ENCODE measurements at regions not wholly inside any gene's neighbourhood (a gene's known extent, or its start where the extent isn't known, plus 50 kb on each side); places are given as distances from the start of the nearest gene placed in this dataset.

DNA sequence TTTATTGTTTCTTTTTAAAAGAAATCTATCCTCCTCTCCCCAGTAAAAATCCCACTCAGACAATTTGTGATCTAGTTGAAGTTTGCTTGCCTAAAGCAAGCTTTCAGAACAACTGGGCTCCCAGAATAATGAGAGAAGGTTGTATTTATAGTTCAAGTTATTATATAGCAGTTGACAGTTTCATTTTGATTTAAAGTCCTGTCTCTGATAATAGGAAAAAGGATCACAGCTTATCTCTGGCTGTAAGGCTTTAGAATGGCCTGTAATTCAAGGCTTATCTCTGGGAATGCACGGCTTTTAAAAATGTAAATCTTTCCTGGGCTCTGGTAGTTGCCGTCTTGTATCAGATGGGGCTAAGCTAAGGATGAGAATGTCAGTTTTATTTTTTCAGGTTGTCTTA, 123.3 kb upstream of the TMTC4 start:
- H3K27ac ChIP-seq (ENCODE audit: low read depth, low read length), result no peak overlapping the region
- no peak overlapping the region for H2AFZ ChIP-seq (ENCODE audit: insufficient read depth, low read length, poor library complexity)
- no peak overlapping the region for H2BK5ac ChIP-seq (ENCODE audit: low read depth, low read length, poor library complexity)
- no peak overlapping the region for H3K9ac ChIP-seq (ENCODE audit: low read length)
- no peak overlapping the region for H4K8ac ChIP-seq (ENCODE audit: low read depth, low read length)
- no peak overlapping the region for H4K12ac ChIP-seq (ENCODE audit: low read depth, low read length)
- no peaks in the 10 kb centered on the region for H3K27me3 ChIP-seq (ENCODE audit: insufficient read depth, low read length)
- H3K4me1 ChIP-seq (ENCODE audit: control insufficient read depth in 1 of 2, insufficient read depth in 2 of 2, low read length in 2 of 2), result peaks cover 7 to 18% of the 10 kb centered on the region in 2 experiments
- H3K23ac ChIP-seq (ENCODE audit: low read length), result no peak overlapping the region
- no peak overlapping the region for H2BK12ac ChIP-seq (ENCODE audit: low read length)
- H2AK5ac ChIP-seq (ENCODE audit: low read length), result no peak overlapping the region
- H3K4ac ChIP-seq (ENCODE audit: low read depth, low read length), result no peak overlapping the region
- H4K91ac ChIP-seq (ENCODE audit: low read depth, low read length), result no peak overlapping the region
- no peak overlapping the region for H3K4me3 ChIP-seq (ENCODE audit: low read depth, low read length)
- peaks cover 2% of the 10 kb centered on the region for H3K9me3 ChIP-seq (ENCODE audit: insufficient read depth, low read depth, low read length)
- no peak overlapping the region for H3K4me2 ChIP-seq (ENCODE audit: low read length)
- H2BK120ac ChIP-seq (ENCODE audit: insufficient read depth, low read length, poor library complexity), result no peak overlapping the region
- no peak for DNase-seq
- no CpG with 5 or more reads among the region's 2 CpGs for WGBS (ENCODE audit: extremely low coverage, insufficient coverage, insufficient read length)
- H3K79me2 ChIP-seq (ENCODE audit: control insufficient read depth, insufficient read depth, low read length, poor library complexity), result no peaks in the 10 kb centered on the region
- no peak overlapping the region for H3K18ac ChIP-seq (ENCODE audit: low read length)
- H3K14ac ChIP-seq (ENCODE audit: low read length), result no peak overlapping the region
- H3K36me3 ChIP-seq (ENCODE audit: control insufficient read depth in 1 of 2, insufficient read depth in 2 of 2, low read length in 2 of 2), result peaks cover 0 to 2% of the 10 kb centered on the region in 2 experiments
- peaks cover 7% of the 10 kb centered on the region for H3K79me1 ChIP-seq (ENCODE audit: low read length)

DNA sequence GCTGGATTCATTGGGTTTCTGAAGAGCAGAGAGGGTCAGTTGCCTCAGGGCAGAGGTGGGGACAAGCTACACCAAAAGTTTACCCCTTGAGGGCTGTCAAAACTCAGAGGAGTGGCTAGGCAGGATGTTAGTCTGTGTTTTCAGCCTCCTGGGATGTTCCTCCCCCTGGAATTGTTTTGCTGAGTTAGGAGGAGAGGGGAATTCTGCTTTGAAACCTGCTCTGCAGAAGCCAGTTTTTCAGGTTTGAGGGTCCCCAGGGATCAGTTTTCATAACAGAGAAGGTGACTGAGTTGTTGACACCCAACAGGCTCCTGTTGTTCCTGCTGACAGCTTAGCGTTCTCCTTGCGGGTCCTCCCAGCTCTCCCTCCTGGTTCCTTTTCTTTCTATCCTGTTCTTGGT, 121.9 kb upstream of the TMTC4 start:
- H3K4me2 ChIP-seq (ENCODE audit: low read length), result no peak overlapping the region
- no peak overlapping the region for H2BK120ac ChIP-seq (ENCODE audit: insufficient read depth, low read length, poor library complexity)
- H4K91ac ChIP-seq (ENCODE audit: low read depth, low read length), result no peak overlapping the region
- H2AFZ ChIP-seq (ENCODE audit: insufficient read depth, low read length, poor library complexity), result no peak overlapping the region
- WGBS (ENCODE audit: extremely low coverage, insufficient coverage, insufficient read length), result no CpG with 5 or more reads among the region's 2 CpGs
- no peak overlapping the region for H2BK12ac ChIP-seq (ENCODE audit: low read length)
- H3K14ac ChIP-seq (ENCODE audit: low read length), result no peak overlapping the region
- H3K18ac ChIP-seq (ENCODE audit: low read length), result no peak overlapping the region
- H3K4me3 ChIP-seq (ENCODE audit: low read depth, low read length), result no peak overlapping the region
- no peak overlapping the region for H3K4ac ChIP-seq (ENCODE audit: low read depth, low read length)
- H3K27ac ChIP-seq (ENCODE audit: low read depth, low read length), result peak overlapping the region; percentile 27
- H2BK5ac ChIP-seq (ENCODE audit: low read depth, low read length, poor library complexity), result no peak overlapping the region
- no peak overlapping the region for H3K23ac ChIP-seq (ENCODE audit: low read length)
- H4K12ac ChIP-seq (ENCODE audit: low read depth, low read length), result no peak overlapping the region
- H3K79me2 ChIP-seq (ENCODE audit: control insufficient read depth, insufficient read depth, low read length, poor library complexity), result no peaks in the 10 kb centered on the region
- no peaks in the 10 kb centered on the region for H3K27me3 ChIP-seq (ENCODE audit: insufficient read depth, low read length)
- peak; percentile 7 to 12 for DNase-seq
- peaks cover 7 to 16% of the 10 kb centered on the region in 2 experiments for H3K4me1 ChIP-seq (ENCODE audit: control insufficient read depth in 1 of 2, insufficient read depth in 2 of 2, low read length in 2 of 2)
- no peak overlapping the region for H4K8ac ChIP-seq (ENCODE audit: low read depth, low read length)
- no peak overlapping the region for H2AK5ac ChIP-seq (ENCODE audit: low read length)
- H3K36me3 ChIP-seq (ENCODE audit: control insufficient read depth in 1 of 2, insufficient read depth in 2 of 2, low read length in 2 of 2), result peaks cover 0 to 2% of the 10 kb centered on the region in 2 experiments
- H3K9ac ChIP-seq (ENCODE audit: low read length), result no peak overlapping the region
- peaks cover 7% of the 10 kb centered on the region for H3K79me1 ChIP-seq (ENCODE audit: low read length)
- peaks cover 4% of the 10 kb centered on the region for H3K9me3 ChIP-seq (ENCODE audit: insufficient read depth, low read depth, low read length)

DNA sequence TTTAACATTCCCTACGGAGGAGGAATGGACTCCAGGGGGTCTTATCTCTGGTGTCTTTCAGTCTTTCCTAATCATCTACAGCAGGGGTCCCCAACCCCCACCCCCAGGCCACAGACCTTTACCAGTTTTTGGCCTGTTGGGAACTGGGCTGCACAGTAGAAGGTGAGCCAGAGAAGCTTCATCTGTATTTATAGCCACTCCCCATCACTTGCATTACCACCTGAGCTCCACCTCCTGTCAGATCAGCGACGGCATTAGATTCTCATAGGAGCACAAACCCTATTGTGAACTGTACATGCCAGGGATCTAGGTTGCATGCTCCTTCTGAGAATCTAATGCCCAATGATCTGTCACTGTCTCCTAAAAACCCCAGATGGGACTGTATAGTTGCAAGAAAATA, 120.0 kb upstream of the TMTC4 start:
- H3K4me1 ChIP-seq (ENCODE audit: control insufficient read depth in 1 of 2, insufficient read depth in 2 of 2, low read length in 2 of 2), result peaks cover 7 to 10% of the 10 kb centered on the region in 2 experiments
- no peak overlapping the region for H3K23ac ChIP-seq (ENCODE audit: low read length)
- no peaks in the 10 kb centered on the region for H3K79me2 ChIP-seq (ENCODE audit: control insufficient read depth, insufficient read depth, low read length, poor library complexity)
- no peak overlapping the region for H4K12ac ChIP-seq (ENCODE audit: low read depth, low read length)
- no peak overlapping the region for H3K14ac ChIP-seq (ENCODE audit: low read length)
- H3K4me2 ChIP-seq (ENCODE audit: low read length), result no peak overlapping the region
- no peak overlapping the region for H3K27ac ChIP-seq (ENCODE audit: low read depth, low read length)
- H3K9me3 ChIP-seq (ENCODE audit: insufficient read depth, low read depth, low read length), result peaks cover 4% of the 10 kb centered on the region
- H3K79me1 ChIP-seq (ENCODE audit: low read length), result peaks cover 7% of the 10 kb centered on the region
- H3K4ac ChIP-seq (ENCODE audit: low read depth, low read length), result no peak overlapping the region
- no peak overlapping the region for H2AFZ ChIP-seq (ENCODE audit: insufficient read depth, low read length, poor library complexity)
- H2BK12ac ChIP-seq (ENCODE audit: low read length), result no peak overlapping the region
- no peak overlapping the region for H3K18ac ChIP-seq (ENCODE audit: low read length)
- WGBS (ENCODE audit: extremely low coverage, insufficient coverage, insufficient read length), result no CpG with 5 or more reads among the region's 3 CpGs
- H3K4me3 ChIP-seq (ENCODE audit: low read depth, low read length), result no peak overlapping the region
- H3K27me3 ChIP-seq (ENCODE audit: insufficient read depth, low read length), result no peaks in the 10 kb centered on the region
- no peak overlapping the region for H3K9ac ChIP-seq (ENCODE audit: low read length)
- H2BK120ac ChIP-seq (ENCODE audit: insufficient read depth, low read length, poor library complexity), result no peak overlapping the region
- H2BK5ac ChIP-seq (ENCODE audit: low read depth, low read length, poor library complexity), result no peak overlapping the region
- H4K8ac ChIP-seq (ENCODE audit: low read depth, low read length), result no peak overlapping the region
- no peak overlapping the region for H2AK5ac ChIP-seq (ENCODE audit: low read length)
- no peak for DNase-seq
- no peak overlapping the region for H4K91ac ChIP-seq (ENCODE audit: low read depth, low read length)
- H3K36me3 ChIP-seq (ENCODE audit: control insufficient read depth in 1 of 2, insufficient read depth in 2 of 2, low read length in 2 of 2), result peaks cover 0 to 2% of the 10 kb centered on the region in 2 experiments

DNA sequence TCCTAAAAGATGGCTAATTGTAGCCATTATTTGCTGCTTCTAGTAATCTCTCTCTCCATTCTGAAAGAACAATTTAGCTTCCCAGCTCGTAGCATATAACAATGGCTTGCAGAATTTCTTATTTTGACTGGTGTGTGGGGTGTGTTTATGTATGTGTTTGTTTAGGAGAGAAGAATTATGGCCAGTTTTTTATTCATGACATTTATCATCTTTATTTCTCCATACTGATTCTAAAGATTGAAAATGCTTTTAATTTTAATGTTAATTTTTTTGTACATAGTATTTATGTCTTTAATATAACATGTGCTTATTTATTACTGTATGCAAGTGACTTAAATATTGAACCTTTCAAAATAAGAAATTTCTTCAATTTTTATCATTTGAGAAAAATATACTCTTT, 115.8 kb upstream of the TMTC4 start:
- no peak overlapping the region for H3K14ac ChIP-seq (ENCODE audit: low read length)
- no peak overlapping the region for H3K4me3 ChIP-seq (ENCODE audit: low read depth, low read length)
- no peaks in the 10 kb centered on the region for H3K79me1 ChIP-seq (ENCODE audit: low read length)
- no peaks in the 10 kb centered on the region for H3K79me2 ChIP-seq (ENCODE audit: control insufficient read depth, insufficient read depth, low read length, poor library complexity)
- no peak overlapping the region for H3K4me2 ChIP-seq (ENCODE audit: low read length)
- H3K9ac ChIP-seq (ENCODE audit: low read length), result no peak overlapping the region
- H2BK5ac ChIP-seq (ENCODE audit: low read depth, low read length, poor library complexity), result no peak overlapping the region
- peaks cover 2% of the 10 kb centered on the region for H3K9me3 ChIP-seq (ENCODE audit: insufficient read depth, low read depth, low read length)
- H2BK12ac ChIP-seq (ENCODE audit: low read length), result no peak overlapping the region
- peaks cover 0 to 2% of the 10 kb centered on the region in 2 experiments for H3K36me3 ChIP-seq (ENCODE audit: control insufficient read depth in 1 of 2, insufficient read depth in 2 of 2, low read length in 2 of 2)
- H3K23ac ChIP-seq (ENCODE audit: low read length), result no peak overlapping the region
- no peak overlapping the region for H2AFZ ChIP-seq (ENCODE audit: insufficient read depth, low read length, poor library complexity)
- H2AK5ac ChIP-seq (ENCODE audit: low read length), result no peak overlapping the region
- H4K8ac ChIP-seq (ENCODE audit: low read depth, low read length), result no peak overlapping the region
- H4K91ac ChIP-seq (ENCODE audit: low read depth, low read length), result no peak overlapping the region
- H3K27me3 ChIP-seq (ENCODE audit: insufficient read depth, low read length), result no peaks in the 10 kb centered on the region
- H3K4ac ChIP-seq (ENCODE audit: low read depth, low read length), result no peak overlapping the region
- peaks cover 2% of the 10 kb centered on the region in 2 experiments for H3K4me1 ChIP-seq (ENCODE audit: control insufficient read depth in 1 of 2, insufficient read depth in 2 of 2, low read length in 2 of 2)
- no peak overlapping the region for H4K12ac ChIP-seq (ENCODE audit: low read depth, low read length)
- no peak overlapping the region for H3K18ac ChIP-seq (ENCODE audit: low read length)
- H3K27ac ChIP-seq (ENCODE audit: low read depth, low read length), result no peak overlapping the region
- no CpG with 5 or more reads among the region's 1 CpG for WGBS (ENCODE audit: extremely low coverage, insufficient coverage, insufficient read length)
- no peak for DNase-seq
- no peak overlapping the region for H2BK120ac ChIP-seq (ENCODE audit: insufficient read depth, low read length, poor library complexity)

Measured in trophoblast cell (in vitro differentiated cells and primary cell).